ENCODE measurements at regions not wholly inside any gene's neighbourhood (a gene's known extent, or its start where the extent isn't known, plus 50 kb on each side); places are given as distances from the start of the nearest gene placed in this dataset.

GRCh38 chr3:55309336-55309735 lies 177.8 kb downstream of the WNT5A start:
- no peak overlapping the region for H3K4me3 ChIP-seq (ENCODE audit: low read depth, low read length)
- DNase-seq (ENCODE audit: low read depth), result no peak
- TF ChIP-seq POLR2A (IDR thresholded peaks at IDR 0.05; ENCODE audit: extremely low read depth, insufficient read length), result no peak

GRCh38 chr3:55307622-55308021 lies 179.5 kb downstream of the WNT5A start:
- TF ChIP-seq POLR2A (IDR thresholded peaks at IDR 0.05; ENCODE audit: extremely low read depth, insufficient read length) (no peak), MYC (IDR thresholded peaks at IDR 0.05; ENCODE audit: low read depth, low read length) (no peak), MAX (IDR thresholded peaks at IDR 0.05; ENCODE audit: low read depth, low read length) (no peak), CTCF (IDR thresholded peaks at IDR 0.05; ENCODE audit: low read depth, low read length) (no peak)
- no peak overlapping the region for H3K4me3 ChIP-seq (ENCODE audit: low read depth, low read length)
- no peak for DNase-seq (ENCODE audit: low read depth)

- no peak for DNase-seq (ENCODE audit: low read depth)
- TF ChIP-seq MAX (IDR thresholded peaks at IDR 0.05; ENCODE audit: low read depth, low read length) (no peak), MYC (IDR thresholded peaks at IDR 0.05; ENCODE audit: low read depth, low read length) (no peak), CTCF (IDR thresholded peaks at IDR 0.05; ENCODE audit: low read depth, low read length) (no peak)
- H3K4me3 ChIP-seq (ENCODE audit: low read depth, low read length), result no peak overlapping the region
Measured at GRCh38 chr3:55305696-55306485, 181.2 kb downstream of the WNT5A start.

GRCh38 chr3:55300701-55301100 lies 186.4 kb downstream of the WNT5A start:
- no peak for DNase-seq (ENCODE audit: low read depth)
- no peak overlapping the region for H3K4me3 ChIP-seq (ENCODE audit: low read depth, low read length)
- TF ChIP-seq CTCF (IDR thresholded peaks at IDR 0.05; ENCODE audit: low read depth, low read length), result no peak
- no peak for TF ChIP-seq POLR2A (IDR thresholded peaks at IDR 0.05; ENCODE audit: extremely low read depth, insufficient read length)
- TF ChIP-seq MAX (IDR thresholded peaks at IDR 0.05; ENCODE audit: low read depth, low read length), result no peak
- TF ChIP-seq MYC (IDR thresholded peaks at IDR 0.05; ENCODE audit: low read depth, low read length), result no peak

- TF ChIP-seq POLR2A (IDR thresholded peaks at IDR 0.05; ENCODE audit: extremely low read depth, insufficient read length) (no peak), CTCF (IDR thresholded peaks at IDR 0.05; ENCODE audit: low read depth, low read length) (no peak), MAX (IDR thresholded peaks at IDR 0.05; ENCODE audit: low read depth, low read length) (no peak), MYC (IDR thresholded peaks at IDR 0.05; ENCODE audit: low read depth, low read length) (no peak)
- DNase-seq (ENCODE audit: low read depth), result no peak
Measured at GRCh38 chr3:55297706-55298105, 189.4 kb downstream of the WNT5A start.

GRCh38 chr3:55297245-55297644 lies 189.9 kb downstream of the WNT5A start:
- H3K4me3 ChIP-seq (ENCODE audit: low read depth, low read length), result no peak overlapping the region
- TF ChIP-seq MYC (IDR thresholded peaks at IDR 0.05; ENCODE audit: low read depth, low read length), result no peak
- TF ChIP-seq MAX (IDR thresholded peaks at IDR 0.05; ENCODE audit: low read depth, low read length), result no peak
- DNase-seq (ENCODE audit: low read depth), result no peak

More at GRCh38 chr3:55297706-55298105, 189.4 kb downstream of the WNT5A start:
- H3K4me3 ChIP-seq (ENCODE audit: low read depth, low read length), result no peak overlapping the region
